HG03354 (cell line): ENCODE measurements at regions not wholly inside any gene's neighbourhood (a gene's known extent, or its start where the extent isn't known, plus 50 kb on each side); places are given as distances from the start of the nearest gene placed in this dataset.

Experiments used
- ATAC-seq: cut with Tn5 transposase; IDR thresholded peaks from one replicate; pipeline ENCODE4 v1.9.1; 2021; ENCODE audit warnings: mild to moderate bottlenecking; ENCODE audit not compliant: unreplicated experiment, poor library complexity, severe bottlenecking

- no peak for ATAC-seq
These were observed 147.6 kb upstream of the SETBP1 start for GRCh38 chr18:44533071-44533470.

DNA sequence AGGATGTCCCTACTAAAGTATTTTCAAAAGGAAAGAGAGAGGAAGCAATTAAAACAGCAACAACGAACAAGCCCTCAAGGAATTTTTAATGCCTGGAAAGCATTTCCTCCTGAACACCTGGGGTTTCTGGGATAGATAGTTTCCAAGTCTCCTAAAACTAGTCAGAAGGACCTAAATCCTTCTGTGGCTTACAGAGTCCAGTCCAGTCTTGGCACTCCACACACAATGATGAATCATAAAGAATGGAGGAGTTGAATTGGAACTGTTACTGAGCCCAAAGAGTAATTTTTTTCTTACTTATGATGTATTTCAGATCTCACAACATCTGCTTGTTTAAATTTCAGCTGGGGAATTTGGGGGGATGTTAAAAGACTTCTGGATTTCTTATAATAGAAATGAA lies 144.6 kb upstream of the SETBP1 start:
- no peak for ATAC-seq

- ATAC-seq, result no peak
These were observed 144.1 kb upstream of the SETBP1 start for GRCh38 chr18:44536619-44537018.

- no peak for ATAC-seq
These were observed 143.2 kb upstream of the SETBP1 start for GRCh38 chr18:44537526-44537925.

GRCh38 chr18:44539926-44540325 lies 140.8 kb upstream of the SETBP1 start:
- ATAC-seq, result no peak

GRCh38 chr18:44541159-44541558 lies 139.5 kb upstream of the SETBP1 start:
- no peak for ATAC-seq

DNA sequence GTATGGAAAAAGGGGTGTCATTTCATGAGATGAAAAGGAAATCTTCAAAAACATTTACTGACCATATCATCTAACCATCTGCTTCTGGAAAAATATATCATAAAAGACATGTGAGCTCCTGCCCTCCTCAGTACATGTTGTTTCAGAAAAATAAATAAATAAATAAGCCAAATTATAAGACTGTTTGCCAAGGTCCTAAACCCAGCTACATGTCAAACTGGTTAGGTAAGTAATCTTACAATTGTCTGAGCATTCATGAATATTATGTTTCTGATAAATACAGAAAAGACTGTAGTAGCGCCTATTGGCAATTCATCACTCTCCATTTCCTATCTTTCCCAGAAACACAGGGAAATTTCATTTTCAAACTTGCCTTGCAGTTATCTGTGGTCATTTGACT lies 138.9 kb upstream of the SETBP1 start:
- ATAC-seq, result no peak

GRCh38 chr18:44543387-44543786 lies 137.3 kb upstream of the SETBP1 start:
- ATAC-seq, result no peak

- ATAC-seq, result no peak
These were observed 135.2 kb upstream of the SETBP1 start for GRCh38 chr18:44545359-44545985.

GRCh38 chr18:44546954-44547353 lies 133.7 kb upstream of the SETBP1 start:
- no peak for ATAC-seq

DNA sequence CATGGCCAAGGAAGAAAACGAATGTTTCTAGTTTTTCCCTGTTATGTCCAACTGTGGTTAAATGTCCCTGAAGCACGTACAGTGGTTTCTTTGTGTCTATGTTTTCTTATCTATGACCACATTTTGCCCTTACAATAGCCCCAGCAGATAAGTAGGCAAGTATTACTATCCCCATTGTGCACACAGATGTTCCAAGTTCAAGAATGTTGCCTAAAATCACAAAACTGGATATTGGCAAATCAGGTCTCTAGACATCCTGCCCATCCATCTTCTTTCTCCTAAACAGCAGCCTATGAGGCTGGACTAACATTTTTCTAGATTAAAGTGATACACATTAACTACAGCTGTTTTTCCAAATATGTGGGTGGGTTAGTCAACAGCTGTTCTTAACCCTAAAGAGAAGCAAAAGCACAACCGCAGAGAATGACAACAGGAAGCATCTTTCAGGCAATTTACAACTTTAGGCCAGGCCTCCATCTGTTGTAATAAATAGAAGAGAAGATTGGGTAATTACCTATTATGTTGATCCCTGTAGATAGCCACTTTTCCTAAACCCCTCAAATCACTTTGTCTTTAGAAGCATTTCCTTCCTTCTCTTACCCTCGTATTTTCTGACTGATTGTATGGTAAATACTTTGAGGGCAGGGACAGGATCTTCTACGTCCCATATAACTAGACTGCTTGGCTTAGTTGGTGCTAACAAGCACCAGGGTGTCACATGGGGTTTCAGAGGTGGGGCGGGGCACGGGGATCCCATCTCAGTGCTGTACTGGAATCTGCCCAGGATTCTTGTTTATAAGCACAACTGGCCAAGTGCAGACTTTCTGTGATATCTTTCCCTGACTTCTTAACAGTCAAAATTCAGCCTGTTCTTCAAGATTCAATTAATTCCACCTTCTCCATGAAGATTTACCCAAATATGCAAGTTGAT lies 132.1 kb upstream of the SETBP1 start:
- ATAC-seq, result peak; percentile 64

GRCh38 chr18:44552706-44553105 lies 128.0 kb upstream of the SETBP1 start:
- ATAC-seq, result no peak

DNA sequence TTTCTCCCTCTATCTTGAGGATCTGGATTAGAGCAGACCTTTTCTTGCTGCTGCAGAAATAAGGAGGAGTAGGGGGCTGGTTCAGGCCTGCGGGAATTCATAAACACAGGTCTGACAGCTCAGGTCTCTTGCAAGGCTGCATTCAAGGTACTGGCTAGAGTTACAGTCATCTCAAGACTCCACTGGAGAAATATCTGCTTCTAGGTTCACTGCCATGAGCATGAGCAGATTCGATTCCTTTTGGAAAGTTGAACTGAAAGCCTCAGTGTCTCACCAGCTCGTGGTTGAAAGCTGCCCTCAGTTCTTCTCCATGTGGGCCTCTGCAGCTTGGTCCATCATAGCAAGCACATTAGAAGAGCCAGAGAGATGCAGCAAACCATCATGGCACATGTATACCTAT lies 124.4 kb upstream of the SETBP1 start:
- ATAC-seq, result no peak

DNA sequence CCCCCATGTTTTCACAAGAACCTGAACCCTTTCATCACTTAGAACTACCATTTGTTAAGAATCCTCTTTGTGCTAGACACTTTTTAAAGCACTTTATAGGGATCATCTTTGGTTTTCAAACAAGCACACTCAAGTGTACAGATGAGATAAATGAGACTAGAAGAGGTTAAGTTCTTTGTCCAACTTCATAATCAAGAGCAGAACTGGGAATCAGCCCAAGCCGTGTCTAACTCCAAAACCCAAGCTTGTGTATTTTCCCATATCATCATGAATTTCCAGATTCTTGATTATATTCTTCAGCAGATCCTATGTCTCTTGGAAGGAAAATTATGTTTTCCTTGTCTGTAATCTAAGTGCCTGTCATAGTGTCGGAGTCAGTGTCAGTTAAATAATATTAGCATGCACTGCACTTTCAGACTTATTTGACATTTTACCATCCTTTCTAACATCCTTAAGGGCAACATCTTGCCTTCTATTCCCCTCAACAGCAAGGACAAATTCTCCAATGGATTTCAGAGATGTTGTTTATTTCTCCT lies 123.0 kb upstream of the SETBP1 start:
- ATAC-seq, result no peak

GRCh38 chr18:44558767-44559166 lies 121.9 kb upstream of the SETBP1 start:
- ATAC-seq, result no peak

GRCh38 chr18:44562986-44563385 lies 117.7 kb upstream of the SETBP1 start:
- ATAC-seq, result no peak

DNA sequence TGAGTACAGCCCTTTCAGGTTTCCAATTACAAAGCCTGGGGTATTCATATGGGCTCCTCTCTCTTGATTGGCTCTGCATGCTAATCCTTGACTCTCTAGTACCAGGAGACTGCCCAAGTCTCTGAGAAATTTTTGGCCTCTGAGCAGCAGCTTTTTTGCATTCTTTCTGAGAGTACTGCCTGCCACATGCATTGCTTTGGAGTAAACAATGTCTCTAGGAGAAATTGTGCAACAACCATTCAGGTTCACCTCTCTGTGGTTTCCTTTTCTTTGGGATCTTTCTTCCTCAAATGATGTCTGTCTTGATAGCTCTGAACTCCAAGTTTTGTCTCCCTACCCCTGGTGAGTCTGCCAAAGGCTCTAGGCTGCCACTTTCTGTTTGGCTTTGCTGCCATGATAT lies 115.8 kb upstream of the SETBP1 start:
- ATAC-seq, result no peak

DNA sequence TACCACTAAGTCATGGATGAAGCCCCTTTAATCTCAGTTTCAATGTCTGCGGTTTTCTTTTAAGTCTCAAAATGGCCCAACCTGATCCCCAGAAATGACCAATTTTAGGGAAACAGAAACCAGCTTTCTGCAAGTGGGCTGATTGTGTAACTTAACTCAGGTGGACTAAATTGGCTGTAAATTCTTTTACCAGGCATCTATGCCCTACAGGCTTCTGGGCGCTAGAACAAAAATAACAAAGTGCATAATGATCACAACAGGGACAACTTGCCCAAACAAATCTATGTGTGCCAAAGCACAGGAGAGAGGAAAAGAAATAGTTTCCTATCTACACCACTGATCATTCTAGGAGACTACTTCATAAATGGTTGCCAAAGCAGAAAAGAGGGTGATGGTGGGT lies 112.3 kb upstream of the SETBP1 start:
- ATAC-seq, result no peak

DNA sequence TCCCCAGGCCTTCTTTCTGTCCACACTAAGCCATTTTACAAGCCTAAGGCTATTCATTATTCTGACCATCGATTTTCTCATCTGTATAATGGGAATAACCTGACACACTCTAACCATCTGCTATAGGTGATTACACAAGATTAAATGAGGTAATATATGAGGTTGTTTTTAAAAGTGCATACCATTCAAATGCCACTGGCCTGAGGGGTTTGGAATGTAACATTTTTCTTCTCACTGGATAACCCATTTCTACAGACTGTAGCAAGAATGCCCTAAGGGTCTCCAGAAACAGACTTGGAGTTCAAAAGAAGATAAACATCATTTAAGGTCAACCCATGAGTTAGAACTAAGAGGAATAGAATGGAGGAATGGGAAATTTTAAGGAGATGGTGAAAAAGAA lies 111.7 kb upstream of the SETBP1 start:
- ATAC-seq, result no peak

GRCh38 chr18:44569391-44570055 lies 111.2 kb upstream of the SETBP1 start:
- no peak for ATAC-seq
